ENCODE measurements at regions not wholly inside any gene's neighbourhood (a gene's known extent, or its start where the extent isn't known, plus 50 kb on each side); places are given as distances from the start of the nearest gene placed in this dataset.

- TF ChIP-seq POLR2A (IDR thresholded peaks at IDR 0.05) (no peak), CTCF (IDR thresholded peaks at IDR 0.05) (no peak), POLR2AphosphoS5 (IDR thresholded peaks at IDR 0.05) (no peak)
Observed at GRCh38 chr1:214193691-214194090, 87.3 kb upstream of the SMYD2 start.

Measured in sigmoid colon (tissue), 4 donors.